ENCODE measurements at regions not wholly inside any gene's neighbourhood (a gene's known extent, or its start where the extent isn't known, plus 50 kb on each side); places are given as distances from the start of the nearest gene placed in this dataset.
A peak's percentile ranks its signal among the peaks of the same experiment; 100 is the strongest.

DNA sequence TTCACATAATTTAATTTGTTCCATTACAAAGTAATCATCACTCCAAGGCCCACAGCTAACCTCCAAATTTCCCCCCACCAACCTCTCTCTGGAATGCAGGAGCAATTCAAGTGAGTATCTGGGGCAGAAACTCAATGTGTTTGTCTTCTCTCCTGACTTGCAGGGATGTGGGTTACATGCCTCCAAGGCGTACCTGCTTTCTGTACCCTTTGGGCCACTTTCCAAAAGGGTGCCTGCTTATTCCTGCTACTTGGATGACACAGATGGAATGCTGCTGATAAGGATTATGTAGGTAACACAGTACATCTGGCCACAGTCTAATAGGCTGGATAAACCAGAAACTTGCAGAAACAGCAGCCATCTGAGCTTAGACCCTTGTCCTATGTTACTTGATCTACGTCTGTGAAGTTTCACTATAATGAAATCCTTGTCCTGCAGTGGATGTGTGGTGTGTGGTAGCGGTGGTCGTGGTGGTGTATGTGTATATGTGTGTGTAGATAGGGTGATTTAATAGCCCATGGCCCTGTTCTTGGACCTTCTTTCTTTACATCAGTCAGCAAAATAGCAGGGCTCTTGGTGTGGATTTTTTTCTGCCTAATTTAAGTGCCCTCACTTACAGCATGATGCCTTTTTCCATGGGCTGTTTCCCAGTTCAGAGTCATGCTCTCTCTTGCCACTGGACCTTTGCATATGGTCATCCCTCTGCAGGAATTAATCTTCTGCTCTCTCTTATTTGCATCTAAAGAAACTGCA lies 175.9 kb downstream of the ZDHHC21 start:
- DNase-seq, result no peak

DNA sequence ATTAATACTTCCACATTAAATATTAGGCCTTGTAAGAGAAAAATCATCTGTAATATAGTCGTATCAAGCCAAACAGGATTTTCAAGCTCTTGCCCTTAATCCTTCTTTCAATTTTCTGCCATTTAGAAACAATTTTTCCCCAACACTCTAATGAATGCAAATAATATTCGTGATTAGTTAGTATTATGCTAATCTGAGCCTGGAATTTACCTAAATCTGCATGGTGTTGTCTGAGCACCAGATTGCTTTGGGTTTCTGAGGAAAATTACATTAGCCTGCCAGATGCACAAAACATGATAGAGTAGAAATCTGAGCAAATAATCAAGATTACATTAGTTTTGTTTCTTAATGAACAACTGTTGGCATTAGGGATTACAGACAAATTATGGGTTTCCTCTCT lies 176.6 kb downstream of the ZDHHC21 start:
- DNase-seq, result no peak

DNA sequence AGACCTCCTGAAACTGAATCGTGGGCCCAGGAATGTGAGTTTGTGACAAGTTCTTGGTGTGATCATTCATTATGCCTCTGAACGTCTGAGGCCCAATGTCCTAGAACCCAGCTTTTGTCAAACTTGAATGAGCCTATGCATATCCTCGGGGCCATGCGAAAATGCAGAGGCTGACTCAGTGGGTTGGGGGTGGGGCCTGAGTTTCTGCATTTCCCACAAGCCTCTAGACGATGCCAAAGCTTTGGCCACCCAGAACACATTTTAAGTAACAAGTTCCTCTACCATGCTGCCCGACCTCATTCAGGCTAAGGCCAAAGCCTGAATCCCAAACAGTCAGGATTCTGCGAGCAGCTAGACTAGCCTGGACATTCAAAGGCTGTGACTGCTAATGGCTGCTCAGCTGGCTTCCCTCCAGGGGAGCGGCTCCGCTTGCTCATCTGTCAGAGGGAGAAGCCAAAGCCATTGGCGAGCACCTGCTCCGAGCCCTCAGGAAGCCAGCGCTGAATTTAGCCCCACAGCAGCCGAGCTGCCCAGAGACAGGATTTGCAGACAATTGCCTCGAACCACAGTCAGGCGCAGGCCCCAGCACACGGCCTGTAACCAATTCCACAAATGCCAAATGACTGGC lies 177.5 kb downstream of the ZDHHC21 start:
- peak; percentile 55 for DNase-seq

DNA sequence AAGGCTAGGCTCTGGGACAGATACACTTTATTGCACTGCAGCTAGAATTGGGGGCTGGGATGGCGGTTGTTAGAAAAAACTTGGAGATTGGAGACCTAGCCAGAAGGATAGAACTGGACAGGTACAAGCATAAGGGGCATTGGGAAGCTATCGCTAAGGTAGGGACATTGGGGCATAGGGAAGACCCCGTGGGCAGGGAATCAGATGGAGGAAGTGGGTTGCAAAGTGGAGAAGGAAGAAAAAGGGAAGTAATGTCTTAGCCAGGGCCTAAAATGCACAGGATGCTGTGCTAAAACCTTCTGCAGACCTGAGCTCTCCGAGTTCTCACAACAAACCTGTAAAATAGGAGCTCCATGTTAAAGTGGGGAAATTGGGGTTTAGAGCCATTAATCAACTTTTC lies 178.2 kb downstream of the ZDHHC21 start:
- DNase-seq, result no peak

DNA sequence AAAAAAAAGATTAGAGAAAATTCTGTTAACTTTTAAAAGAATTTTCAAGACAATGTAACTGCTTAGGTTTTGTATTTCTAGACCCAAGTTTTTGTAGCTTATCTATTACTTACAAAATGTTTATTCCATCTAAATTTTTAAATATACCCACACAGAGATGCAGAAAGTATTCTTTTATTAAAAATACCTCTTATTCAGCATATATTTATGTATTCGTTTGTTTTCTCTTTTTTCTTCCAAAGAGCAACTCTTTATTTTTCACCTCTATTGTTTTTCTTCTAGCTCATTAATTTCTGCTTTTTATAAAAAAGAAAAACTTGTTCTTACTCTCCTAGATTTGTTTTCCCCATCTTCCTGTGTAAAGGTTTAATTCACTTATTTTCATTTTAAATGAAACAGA lies 180.3 kb downstream of the ZDHHC21 start:
- no peak for DNase-seq

DNA sequence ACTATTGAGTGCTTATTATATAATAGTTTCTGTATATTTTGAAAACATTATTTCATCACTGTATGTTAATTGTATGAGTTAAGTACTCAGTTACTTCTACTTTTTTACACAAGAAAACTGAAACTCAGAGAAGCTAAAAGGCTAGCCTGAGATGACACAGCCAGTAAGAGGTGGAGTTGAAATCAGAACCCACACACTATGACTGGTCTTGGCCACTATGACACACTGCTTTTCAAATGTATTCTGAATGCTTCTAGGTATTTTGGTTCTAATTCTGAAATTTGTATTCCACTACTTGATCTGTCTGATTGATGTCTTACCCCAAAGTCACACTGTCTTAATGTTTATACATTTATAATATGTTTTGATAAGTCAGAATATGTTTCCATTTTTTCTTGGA lies 181.8 kb downstream of the ZDHHC21 start:
- no peak for DNase-seq

DNA sequence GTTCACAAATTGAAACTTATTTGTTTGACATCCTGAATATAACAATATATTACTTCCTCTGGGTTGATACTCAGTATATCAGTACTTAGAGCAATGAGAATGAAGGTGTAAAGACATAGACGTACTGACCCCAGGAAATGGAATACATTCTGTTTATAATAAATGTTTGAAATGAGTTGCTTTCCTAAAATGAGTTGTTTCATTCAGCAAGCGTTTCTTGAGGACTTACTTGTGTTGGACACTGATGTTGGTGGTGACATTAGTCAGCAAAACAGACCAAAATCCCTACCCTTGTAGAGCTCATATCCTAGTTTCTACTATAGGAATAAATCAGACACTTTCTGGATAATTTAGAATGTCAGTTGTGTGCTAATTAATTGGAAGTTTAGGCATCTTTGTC lies 184.3 kb downstream of the ZDHHC21 start:
- DNase-seq, result no peak

DNA sequence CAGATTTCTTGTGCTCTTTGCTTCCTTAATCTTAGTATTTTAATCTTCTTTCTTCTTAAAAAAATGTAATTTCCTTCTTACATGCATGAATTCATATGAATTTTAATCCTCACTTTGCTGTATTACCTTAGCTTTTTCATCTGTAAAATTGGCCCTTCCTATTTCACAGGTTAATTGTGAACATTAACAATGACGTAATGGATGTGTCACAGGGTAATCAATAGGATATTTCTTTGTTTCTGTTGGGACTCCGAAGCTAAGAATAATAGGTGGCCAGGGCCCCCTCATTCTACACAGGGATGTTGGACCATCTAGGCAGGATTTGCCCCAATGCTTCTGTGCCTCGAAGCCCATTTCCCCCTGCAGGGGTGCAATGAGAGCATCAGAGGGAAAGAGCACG lies 187.4 kb upstream of the NFIB start:
- DNase-seq, result no peak

DNA sequence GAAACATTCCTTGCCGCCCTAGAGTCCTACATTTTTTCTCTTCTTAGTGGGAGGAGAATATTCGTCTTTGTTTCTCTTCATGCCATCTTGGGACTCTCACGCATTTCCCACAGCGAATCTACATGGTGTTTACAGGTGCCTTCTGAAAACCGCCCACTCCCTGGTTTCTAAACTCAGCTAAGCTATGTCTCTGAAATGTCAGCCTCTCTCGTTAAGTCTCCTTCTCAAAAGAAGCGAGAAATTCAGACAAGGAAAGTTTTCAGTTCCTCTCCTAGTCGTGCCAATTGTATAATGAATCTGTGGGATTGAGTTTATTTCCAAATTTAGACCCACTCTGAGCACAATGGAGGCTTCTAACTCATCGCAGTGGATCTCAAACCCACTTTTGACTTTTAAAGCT lies 186.8 kb upstream of the NFIB start:
- no peak for DNase-seq

DNA sequence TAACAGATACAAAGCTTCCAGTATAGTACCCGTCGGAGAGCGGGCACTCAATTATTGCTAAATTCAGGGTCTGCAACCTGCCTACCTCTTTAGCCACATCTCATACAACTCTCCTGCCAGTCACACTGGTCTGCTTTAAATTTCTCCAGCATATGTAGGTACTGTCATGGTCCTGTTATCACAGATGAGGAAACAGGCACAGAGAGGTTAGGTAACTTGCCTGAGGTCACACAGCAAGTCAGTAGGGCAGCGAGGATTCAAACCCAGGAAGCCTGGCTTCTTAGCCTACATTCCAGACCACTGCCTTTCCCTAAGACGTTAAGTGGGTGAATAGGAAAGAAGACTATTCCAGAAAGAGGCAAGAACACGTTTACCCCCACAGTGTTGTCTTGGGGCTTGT lies 186.0 kb upstream of the NFIB start:
- DNase-seq, result no peak

DNA sequence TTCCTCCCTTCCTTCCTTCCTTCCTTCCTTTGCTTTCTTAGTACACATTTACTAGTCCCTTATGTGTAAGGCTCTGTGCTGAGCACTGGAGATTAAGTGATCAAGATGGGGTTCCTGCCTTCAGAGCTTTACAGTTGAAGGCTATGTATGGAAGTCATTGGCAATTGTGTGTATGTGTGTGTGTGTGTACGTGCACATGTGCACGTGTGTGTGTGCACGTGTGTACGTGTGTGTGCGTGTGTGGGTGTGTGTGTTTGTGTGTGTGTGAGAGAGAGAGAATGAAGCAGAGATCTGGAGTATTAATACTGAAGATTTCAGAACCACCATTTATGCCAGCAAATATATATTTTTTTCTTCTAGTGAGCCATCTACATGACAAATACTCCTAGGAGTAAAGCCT lies 184.9 kb upstream of the NFIB start:
- DNase-seq, result no peak

DNA sequence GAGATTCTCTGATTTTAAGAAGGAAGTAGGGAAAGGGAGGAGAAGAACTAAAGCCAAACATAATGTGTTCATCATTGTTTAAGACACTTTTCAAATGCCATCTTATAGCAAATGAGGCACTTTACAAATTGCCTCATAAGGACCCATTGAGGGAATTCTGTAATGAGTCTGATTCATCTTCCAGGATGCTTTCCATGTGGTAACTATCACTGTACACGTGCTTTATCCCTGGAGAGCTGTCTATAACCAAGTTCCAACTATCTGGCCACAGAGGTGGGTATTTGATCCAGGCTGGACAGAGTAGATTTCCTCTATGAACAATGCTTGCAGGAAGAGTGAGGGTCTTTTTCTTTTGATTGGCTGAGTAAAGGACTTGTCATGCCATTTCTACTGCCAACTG lies 183.5 kb upstream of the NFIB start:
- no peak for DNase-seq

DNA sequence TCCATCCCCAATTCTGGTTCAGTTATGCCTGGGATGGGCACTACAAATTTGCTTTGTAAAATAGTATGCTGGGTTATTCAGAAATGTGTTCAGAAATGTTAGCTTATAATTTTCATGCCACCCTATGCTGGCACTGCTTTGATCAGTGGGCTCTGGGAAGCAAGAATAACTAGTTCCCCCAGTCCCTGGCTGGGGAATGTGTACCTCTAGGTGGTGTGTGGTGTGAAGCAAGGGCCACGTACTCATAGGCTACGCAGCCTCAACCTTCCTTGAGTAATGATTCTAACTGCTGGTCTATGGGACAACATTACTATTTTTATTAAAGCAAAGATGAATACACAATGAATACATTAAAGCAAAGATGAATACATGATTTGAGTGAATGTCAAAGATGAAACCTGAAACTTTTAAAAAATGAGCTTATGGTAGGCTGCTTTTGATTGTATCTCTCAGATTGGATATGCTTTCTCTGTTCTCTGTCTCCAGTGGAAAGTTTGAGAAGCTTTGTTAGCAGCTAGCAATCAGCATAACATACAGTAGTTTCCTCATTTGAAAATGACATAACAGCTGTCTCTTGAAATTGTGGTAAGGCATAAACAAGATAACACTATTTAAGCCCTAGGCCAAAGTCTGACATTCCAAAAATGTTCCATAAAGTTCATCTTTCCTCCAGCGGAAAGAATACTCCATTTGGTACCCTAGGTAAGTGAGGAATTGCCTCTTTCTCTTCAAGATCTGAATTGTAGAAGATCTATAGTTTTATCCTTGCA lies 174.7 kb upstream of the NFIB start:
- DNase-seq, result no peak

DNA sequence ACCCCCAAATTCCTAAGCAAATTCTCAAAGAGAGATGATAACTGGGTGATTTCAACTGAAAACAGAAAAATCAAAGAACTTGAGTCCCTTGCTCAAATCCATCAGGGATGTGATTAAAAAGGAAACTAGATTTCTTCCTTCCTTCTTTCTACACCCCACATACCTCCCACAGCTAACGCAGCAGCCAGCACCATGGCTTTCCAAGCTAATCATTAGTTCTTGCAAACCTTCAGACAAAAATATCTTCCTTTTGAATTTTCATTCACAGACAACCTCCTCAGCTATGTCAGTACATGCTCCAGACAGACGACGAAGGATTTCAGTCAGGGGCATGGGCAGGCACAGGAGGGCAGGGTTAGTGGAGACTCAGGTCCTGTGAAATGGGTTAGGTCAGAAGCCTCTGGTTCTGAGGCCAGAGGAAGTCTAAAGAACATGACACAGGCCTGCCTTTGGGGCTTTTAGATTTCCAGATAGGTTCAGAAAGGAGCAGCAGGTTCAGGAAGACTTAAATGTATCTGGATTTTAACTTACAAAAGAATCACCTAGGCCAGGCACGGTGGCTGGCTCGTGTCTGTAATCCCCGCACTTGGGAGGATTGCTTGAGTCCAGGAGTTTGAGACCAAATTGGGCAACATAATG lies 173.7 kb upstream of the NFIB start:
- DNase-seq, result no peak

DNA sequence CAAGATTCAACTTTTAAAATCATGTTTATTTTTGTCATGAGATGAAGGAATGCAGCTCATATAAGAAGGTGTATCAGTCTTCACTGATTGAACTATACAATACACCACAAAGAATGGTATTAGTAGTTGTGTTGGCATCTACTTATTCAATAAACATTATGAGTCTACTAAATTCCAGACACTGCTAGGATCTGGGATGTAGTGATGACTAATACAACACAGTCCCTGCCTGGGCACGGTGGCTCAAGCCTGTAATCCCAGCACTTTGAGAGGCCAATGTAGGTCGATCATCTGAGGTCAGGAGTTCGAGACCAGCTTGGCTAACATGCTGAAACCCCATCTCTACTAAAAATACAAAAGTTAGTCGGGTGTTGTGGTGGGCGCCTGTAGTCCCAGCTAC lies 171.4 kb upstream of the NFIB start:
- DNase-seq, result no peak

DNA sequence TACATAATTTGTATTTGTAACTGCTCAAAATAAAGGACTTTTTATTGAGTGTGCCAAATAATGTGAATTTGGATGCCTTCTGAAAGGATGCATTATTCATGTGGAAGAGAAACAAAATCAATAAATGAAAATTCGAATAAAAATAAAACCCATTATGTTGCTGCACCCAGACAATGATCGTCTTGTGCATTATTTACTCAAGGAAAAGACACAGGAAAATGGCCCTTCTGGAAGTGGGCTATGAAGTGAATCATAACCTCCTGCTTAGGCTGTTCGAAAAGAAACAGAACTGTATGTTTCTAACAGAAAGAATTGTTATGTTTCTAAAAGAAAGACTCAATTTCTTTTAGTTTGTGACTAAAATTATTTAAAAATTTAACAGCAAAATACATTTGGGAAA lies 168.9 kb upstream of the NFIB start:
- no peak for DNase-seq

DNA sequence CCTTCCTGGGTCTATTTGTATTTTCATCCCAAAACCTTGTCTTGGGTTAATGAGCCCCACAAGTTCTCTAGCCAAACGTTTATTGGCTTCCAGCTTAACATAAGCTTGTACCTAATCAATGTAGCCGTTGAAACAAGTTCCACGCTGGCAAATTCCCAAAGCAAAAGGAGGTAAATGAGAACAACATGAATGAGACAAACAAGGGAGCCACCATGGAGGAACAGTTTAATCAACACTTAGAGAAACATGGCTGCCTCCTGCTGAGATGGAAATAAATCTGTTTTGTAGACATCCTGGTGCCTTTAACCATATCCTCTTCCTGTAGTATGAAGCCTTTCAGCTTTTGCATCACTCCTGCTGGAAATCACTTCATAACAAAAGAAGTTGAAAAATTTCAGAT lies 166.6 kb upstream of the NFIB start:
- no peak for DNase-seq

DNA sequence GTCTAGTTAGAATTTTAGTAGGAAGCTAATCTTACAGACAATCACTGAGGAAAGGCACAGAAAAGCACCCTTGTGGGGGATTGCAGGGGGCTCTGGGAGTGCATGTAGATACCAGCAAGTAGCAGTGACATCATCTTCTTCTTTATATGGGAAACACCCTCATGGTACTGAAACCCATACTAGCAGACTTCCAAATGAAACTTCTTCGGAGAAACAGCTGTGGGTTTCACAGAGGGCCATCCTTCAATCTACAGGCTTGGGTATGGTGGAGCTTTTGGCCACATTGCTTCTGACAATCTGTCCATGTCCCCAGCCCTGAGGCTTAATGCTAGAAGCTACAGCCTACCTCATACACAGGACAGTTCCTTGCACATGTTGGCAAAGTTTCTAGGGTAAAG lies 165.2 kb upstream of the NFIB start:
- DNase-seq, result no peak

DNA sequence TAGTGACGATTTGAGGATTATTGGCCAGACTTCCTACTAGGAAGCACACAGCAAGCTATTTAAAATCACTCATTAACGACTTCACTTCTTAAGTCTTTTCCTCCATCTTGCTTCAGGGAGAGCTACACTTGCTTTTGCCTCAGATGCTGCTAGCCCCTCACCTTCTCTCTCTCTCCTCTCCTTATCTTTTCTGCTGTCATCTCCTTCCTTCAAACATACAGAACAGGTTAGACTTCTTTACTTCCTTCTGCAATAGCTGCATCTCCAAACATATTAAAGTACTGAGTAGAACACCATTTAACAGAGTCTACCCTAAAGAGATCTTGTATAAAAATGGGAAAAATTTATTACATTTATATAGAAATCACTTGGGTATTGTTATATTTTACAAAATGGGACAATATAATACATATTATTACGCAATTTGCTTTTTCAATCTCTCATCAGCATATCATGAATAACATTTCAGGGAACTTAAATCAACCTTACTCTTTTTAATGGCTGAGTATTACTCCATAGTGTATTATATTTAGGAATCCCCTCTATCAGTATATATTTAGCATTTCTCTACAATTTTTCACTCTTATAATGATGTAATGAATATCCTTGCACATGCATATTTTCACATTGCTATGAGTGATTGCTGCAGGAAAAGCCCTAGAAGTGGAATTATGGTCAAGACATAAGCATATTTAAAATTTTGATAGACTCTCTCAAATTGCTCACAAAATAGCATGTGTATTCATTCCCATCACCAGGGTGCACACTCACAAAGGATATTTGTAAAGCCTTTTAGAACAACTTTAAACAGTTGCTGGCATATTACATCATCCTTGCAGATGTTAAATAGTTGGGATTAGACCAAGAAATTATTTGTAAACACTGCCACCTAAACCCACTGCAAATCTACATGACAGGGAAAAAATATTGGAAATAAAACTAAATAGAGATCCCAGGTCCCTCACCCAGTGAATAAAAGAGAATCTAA lies 164.5 kb upstream of the NFIB start:
- no peak for DNase-seq

DNA sequence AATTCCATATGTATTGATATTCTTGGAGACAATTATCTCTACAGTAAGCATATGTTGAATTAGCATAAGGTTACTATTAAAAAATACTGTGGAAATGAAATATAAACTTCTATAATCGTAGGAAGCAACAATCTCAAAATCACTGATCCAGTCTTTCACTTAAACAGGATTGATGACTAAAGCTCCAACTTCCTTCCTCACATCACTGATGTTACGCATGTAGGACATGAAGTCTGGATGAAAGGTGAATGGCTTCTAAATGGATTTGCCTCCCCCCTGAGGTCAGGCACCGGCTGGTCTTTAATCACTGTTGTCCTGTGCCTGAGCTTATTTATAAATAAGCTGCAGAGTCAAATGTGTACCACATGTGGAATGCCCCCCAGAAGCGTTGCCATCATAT lies 157.1 kb upstream of the NFIB start:
- DNase-seq, result no peak

DNA sequence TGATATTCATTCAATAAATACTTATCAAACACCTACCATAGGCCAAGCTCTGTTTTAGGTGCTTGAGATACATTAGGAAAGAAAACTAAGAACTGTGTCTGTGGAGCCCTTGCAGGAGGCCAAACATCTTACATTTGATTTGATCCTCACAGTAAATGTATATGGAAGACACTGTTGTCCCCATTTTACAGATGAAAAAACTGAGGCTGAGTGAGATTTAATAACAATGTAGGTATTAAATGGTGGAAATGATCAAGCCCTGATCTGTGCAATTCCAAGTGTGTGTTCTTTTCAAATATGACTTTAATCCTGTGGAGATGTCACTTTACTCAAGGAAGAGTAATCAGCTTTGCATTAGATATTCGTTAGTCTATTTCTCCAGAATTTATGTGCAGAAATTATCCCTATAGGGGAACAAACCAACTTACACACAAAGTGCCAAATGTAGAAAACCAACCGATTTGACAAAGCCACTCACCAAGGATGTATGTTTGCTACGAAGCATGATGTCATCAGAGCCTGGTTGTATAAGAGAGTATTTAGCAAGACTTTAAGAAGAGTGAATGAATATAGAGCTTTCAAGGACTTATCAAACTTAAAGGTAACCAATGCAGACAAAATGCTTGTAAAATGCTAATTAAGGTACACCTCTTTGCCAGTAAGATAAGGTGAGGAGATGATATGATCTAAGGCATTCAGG lies 153.9 kb upstream of the NFIB start:
- no peak for DNase-seq

DNA sequence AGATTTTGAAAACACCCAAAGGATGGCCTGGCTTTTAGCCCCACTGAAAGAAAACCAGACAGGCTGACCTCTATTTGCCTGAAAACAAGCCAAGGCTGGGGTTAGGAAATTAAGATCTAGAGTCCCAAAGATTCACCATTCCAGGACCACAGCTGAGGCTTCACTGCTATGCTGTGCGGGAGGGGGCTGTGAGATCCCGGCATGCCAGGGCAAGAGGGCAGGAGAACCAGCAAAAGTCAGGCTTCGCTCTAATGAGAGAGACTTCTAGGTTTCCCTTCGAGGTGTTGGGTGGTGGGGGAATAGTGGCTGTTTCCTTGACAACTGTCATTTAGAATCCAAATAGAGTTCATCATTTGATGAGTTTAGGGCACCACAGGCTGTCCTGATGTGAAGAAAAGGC lies 152.9 kb upstream of the NFIB start:
- peak; percentile 31 for DNase-seq

Data from retina (tissue), 1 donor.